ENCODE measurements at regions not wholly inside any gene's neighbourhood (a gene's known extent, or its start where the extent isn't known, plus 50 kb on each side); places are given as distances from the start of the nearest gene placed in this dataset.

- no peaks in the 10 kb centered on the region for H3K27me3 ChIP-seq (ENCODE audit: insufficient read depth, low read length, poor library complexity, severe bottlenecking)
- TF ChIP-seq EZH2phosphoT487 (IDR thresholded peaks at IDR 0.05; ENCODE audit: borderline replicate concordance) (no peak), CTCF (conservative IDR thresholded peaks at IDR 0.05; ENCODE audit: low read length) (no peak)
- H3F3A ChIP-seq (ENCODE audit: low read depth): no peaks in the 10 kb centered on the region
- H3K4me3 ChIP-seq (ENCODE audit: low read length, poor library complexity, severe bottlenecking): no peak overlapping the region
- H3K9me3 ChIP-seq (ENCODE audit: insufficient read depth, low read depth, low read length): no peaks in the 10 kb centered on the region
- H3K9ac ChIP-seq (ENCODE audit: low read depth, low read length, poor library complexity, severe bottlenecking): no peak overlapping the region
- H3K4me1 ChIP-seq (ENCODE audit: insufficient read depth, low read length, poor library complexity, severe bottlenecking): no peaks in the 10 kb centered on the region
- H3K36me3 ChIP-seq (ENCODE audit: insufficient read depth, low read length): no peaks in the 10 kb centered on the region
- H3K9me2 ChIP-seq (replicated peaks; ENCODE audit: low read depth, low read length): no peaks in the 10 kb centered on the region
- H3K4me2 ChIP-seq (ENCODE audit: low read depth, low read length, poor library complexity, severe bottlenecking): no peak overlapping the region
- H2AFZ ChIP-seq (ENCODE audit: low read length): no peak overlapping the region
- no peaks in the 10 kb centered on the region for H4K20me1 ChIP-seq (ENCODE audit: insufficient read depth, low read length, poor library complexity, severe bottlenecking)
- H3K79me2 ChIP-seq (ENCODE audit: insufficient read depth, low read length): no peaks in the 10 kb centered on the region
Measured at GRCh38 chr18:22551536-22552151, 133.9 kb upstream of the CTAGE1 start.

- H3K9me2 ChIP-seq (replicated peaks; ENCODE audit: low read depth, low read length): no peaks in the 10 kb centered on the region
- no peak overlapping the region for H3K9ac ChIP-seq (ENCODE audit: low read depth, low read length, poor library complexity, severe bottlenecking)
- H3K4me3 ChIP-seq (ENCODE audit: low read length, poor library complexity, severe bottlenecking): no peak overlapping the region
- no peaks in the 10 kb centered on the region for H3K4me1 ChIP-seq (ENCODE audit: insufficient read depth, low read length, poor library complexity, severe bottlenecking)
- H3F3A ChIP-seq (ENCODE audit: low read depth): no peaks in the 10 kb centered on the region
- H3K36me3 ChIP-seq (ENCODE audit: insufficient read depth, low read length): no peaks in the 10 kb centered on the region
- H2AFZ ChIP-seq (ENCODE audit: low read length): no peak overlapping the region
- no peaks in the 10 kb centered on the region for H3K79me2 ChIP-seq (ENCODE audit: insufficient read depth, low read length)
- TF ChIP-seq EZH2phosphoT487 (IDR thresholded peaks at IDR 0.05; ENCODE audit: borderline replicate concordance) (no peak), CTCF (conservative IDR thresholded peaks at IDR 0.05; ENCODE audit: low read length) (no peak)
- H4K20me1 ChIP-seq (ENCODE audit: insufficient read depth, low read length, poor library complexity, severe bottlenecking): no peaks in the 10 kb centered on the region
- H3K9me3 ChIP-seq (ENCODE audit: insufficient read depth, low read depth, low read length): no peaks in the 10 kb centered on the region
- no peaks in the 10 kb centered on the region for H3K27me3 ChIP-seq (ENCODE audit: insufficient read depth, low read length, poor library complexity, severe bottlenecking)
- no peak overlapping the region for H3K4me2 ChIP-seq (ENCODE audit: low read depth, low read length, poor library complexity, severe bottlenecking)
Measured at GRCh38 chr18:22552254-22552653, 134.5 kb upstream of the CTAGE1 start.

GRCh38 chr18:22552899-22553460 is 135.3 kb upstream of the CTAGE1 start:
- Histone ChIP-seq H3K9ac (ENCODE audit: low read depth, low read length, poor library complexity, severe bottlenecking) (no peak overlapping the region), H3K4me2 (ENCODE audit: low read depth, low read length, poor library complexity, severe bottlenecking) (no peak overlapping the region), H3K79me2 (ENCODE audit: insufficient read depth, low read length) (no peaks in the 10 kb centered on the region), H3K9me3 (ENCODE audit: insufficient read depth, low read depth, low read length) (no peaks in the 10 kb centered on the region), H3F3A (ENCODE audit: low read depth) (no peaks in the 10 kb centered on the region), H3K4me1 (ENCODE audit: insufficient read depth, low read length, poor library complexity, severe bottlenecking) (no peaks in the 10 kb centered on the region), H3K27me3 (ENCODE audit: insufficient read depth, low read length, poor library complexity, severe bottlenecking) (no peaks in the 10 kb centered on the region), H3K36me3 (ENCODE audit: insufficient read depth, low read length) (no peaks in the 10 kb centered on the region), H3K9me2 (replicated peaks; ENCODE audit: low read depth, low read length) (no peaks in the 10 kb centered on the region), H3K4me3 (ENCODE audit: low read length, poor library complexity, severe bottlenecking) (no peak overlapping the region), H4K20me1 (ENCODE audit: insufficient read depth, low read length, poor library complexity, severe bottlenecking) (no peaks in the 10 kb centered on the region), H2AFZ (ENCODE audit: low read length) (no peak overlapping the region)
- TF ChIP-seq EZH2phosphoT487 (IDR thresholded peaks at IDR 0.05; ENCODE audit: borderline replicate concordance): no peak
